HUES48 (cell line): ENCODE measurements at regions not wholly inside any gene's neighbourhood (a gene's known extent, or its start where the extent isn't known, plus 50 kb on each side); places are given as distances from the start of the nearest gene placed in this dataset.

Experiments used
- H3K27ac ChIP-seq: one replicate; pipeline ENCODE4 v1.7.0; 2013; ENCODE audit warnings: low read depth, low read length, inconsistent platforms
- H3K27me3 ChIP-seq: 2 replicates; pipeline ENCODE4 v1.6.1; 2013; ENCODE audit warnings: mild to moderate bottlenecking, low read length; ENCODE audit not compliant: control insufficient read depth, insufficient read depth
- H3K36me3 ChIP-seq: 2 replicates; pipeline ENCODE4 v1.6.1; 2013; ENCODE audit warnings: low read length; ENCODE audit not compliant: control insufficient read depth, insufficient read depth
- H3K4me1 ChIP-seq: 2 replicates; pipeline ENCODE4 v1.6.1; 2013; ENCODE audit warnings: mild to moderate bottlenecking, low read length; ENCODE audit not compliant: control insufficient read depth, insufficient read depth
- H3K4me3 ChIP-seq: 2 replicates; pipeline ENCODE4 v1.5.1; 2013; ENCODE audit warnings: mild to moderate bottlenecking, low read depth, low read length
- H3K9ac ChIP-seq: 2 replicates; pipeline ENCODE4 v1.6.1; 2013; ENCODE audit warnings: mild to moderate bottlenecking, low read depth, low read length, moderate library complexity
- H3K9me3 ChIP-seq: 2 replicates; pipeline ENCODE4 v1.6.1; 2013; ENCODE audit warnings: low read length; ENCODE audit not compliant: control insufficient read depth, insufficient read depth

DNA sequence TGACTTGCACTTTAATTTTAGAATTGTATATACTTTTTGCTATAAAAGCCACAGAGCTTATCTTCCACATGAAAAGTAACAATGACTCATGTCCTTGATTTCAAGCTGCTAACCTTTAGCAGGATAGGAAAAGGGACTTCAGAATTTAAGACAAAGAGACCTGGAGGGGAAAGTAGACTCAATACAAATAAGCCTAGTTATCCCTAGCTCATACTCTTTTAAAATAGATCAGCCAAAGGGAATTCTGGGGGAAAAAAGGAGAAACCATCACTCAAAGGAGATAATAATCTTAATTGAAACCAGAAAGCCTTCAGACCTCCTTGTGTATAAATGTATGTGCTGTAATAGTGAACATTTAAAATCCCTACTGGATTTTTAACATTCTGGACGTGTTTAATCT lies 930.3 kb downstream of the NTRK3 start:
- Histone ChIP-seq H3K27ac (no peak overlapping the region), H3K9me3 (no peaks in the 10 kb centered on the region), H3K27me3 (no peaks in the 10 kb centered on the region), H3K4me1 (no peaks in the 10 kb centered on the region), H3K9ac (no peak overlapping the region), H3K36me3 (no peaks in the 10 kb centered on the region), H3K4me3 (no peak overlapping the region)

DNA sequence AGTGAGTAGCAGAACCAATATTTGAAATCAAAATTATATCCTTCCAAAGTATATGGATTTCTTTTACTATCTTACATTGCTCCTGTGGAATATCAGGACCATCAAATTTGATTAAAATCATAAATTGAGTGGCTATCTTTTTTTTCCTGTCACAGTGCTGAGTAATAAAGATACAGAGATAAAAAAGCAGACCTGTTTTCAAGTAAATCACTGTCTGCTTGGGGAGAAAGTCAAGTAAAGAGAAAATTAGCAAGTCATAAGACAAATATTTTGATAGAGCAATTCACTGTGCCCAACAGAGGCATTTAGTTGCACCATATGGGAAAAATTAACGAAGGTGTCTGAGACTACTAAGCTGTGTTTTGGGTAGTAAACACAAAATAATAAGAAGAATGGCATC lies 933.7 kb downstream of the NTRK3 start:
- H3K27me3 ChIP-seq: no peaks in the 10 kb centered on the region
- H3K9ac ChIP-seq: no peak overlapping the region
- H3K4me1 ChIP-seq: 0 out of 2 replicates have a peak, but pooled peaks cover 3% of the 10 kb centered on the region
- H3K36me3 ChIP-seq: no peaks in the 10 kb centered on the region
- H3K9me3 ChIP-seq: no peaks in the 10 kb centered on the region
- H3K4me3 ChIP-seq: no peak overlapping the region
- H3K27ac ChIP-seq: no peak overlapping the region

DNA sequence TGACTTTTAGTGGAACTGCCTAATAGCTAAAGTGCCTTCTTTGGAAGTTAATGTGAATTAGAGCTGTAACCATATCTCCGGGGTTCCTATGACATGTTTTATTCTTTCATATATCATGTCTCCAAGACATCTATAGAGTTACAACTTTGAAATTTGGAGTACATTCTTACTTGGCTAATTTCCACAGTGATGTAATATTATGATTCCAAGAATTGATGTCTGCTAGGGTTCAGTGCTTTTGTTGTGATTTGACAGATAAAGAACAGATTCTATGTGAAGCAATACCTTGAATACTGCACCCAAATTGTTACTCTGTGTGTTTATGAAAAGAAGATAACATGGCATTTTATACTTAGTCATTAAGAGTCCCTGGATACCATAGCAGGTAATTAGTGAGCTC lies 934.3 kb downstream of the NTRK3 start:
- H3K4me1 ChIP-seq: 0 out of 2 replicates have a peak, but pooled peaks cover 7% of the 10 kb centered on the region
- H3K9ac ChIP-seq: no peak overlapping the region

DNA sequence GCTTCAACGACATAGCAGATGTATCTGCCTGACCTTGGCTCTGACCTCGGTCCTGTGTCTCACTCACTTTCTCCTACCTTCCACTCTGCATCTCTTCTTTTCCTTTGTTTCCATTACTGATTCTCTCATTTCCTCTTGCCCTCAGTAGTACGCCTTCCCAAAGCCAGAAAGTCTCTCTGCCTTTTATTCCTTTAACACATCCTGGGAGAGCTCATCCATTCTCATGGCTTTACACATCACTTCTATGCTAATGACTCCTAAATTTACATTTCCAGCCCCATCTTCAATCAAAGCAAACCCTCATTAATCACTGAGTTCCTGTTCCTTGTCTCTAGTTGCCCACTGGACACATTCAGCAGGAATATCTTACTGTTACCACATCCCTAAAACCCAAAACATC lies 938.6 kb downstream of the NTRK3 start:
- no peaks in the 10 kb centered on the region for H3K9me3 ChIP-seq
- H3K27me3 ChIP-seq: no peaks in the 10 kb centered on the region
- 0 out of 2 replicates have a peak, but pooled peaks cover 7% of the 10 kb centered on the region for H3K4me1 ChIP-seq
- no peak overlapping the region for H3K4me3 ChIP-seq
- no peaks in the 10 kb centered on the region for H3K36me3 ChIP-seq
- H3K9ac ChIP-seq: no peak overlapping the region
- H3K27ac ChIP-seq: no peak overlapping the region

More for the DNA sequence above, 934.3 kb downstream of the NTRK3 start:
- no peaks in the 10 kb centered on the region for H3K9me3 ChIP-seq
- no peaks in the 10 kb centered on the region for H3K27me3 ChIP-seq
- H3K36me3 ChIP-seq: no peaks in the 10 kb centered on the region
- H3K27ac ChIP-seq: no peak overlapping the region
- no peak overlapping the region for H3K4me3 ChIP-seq

DNA sequence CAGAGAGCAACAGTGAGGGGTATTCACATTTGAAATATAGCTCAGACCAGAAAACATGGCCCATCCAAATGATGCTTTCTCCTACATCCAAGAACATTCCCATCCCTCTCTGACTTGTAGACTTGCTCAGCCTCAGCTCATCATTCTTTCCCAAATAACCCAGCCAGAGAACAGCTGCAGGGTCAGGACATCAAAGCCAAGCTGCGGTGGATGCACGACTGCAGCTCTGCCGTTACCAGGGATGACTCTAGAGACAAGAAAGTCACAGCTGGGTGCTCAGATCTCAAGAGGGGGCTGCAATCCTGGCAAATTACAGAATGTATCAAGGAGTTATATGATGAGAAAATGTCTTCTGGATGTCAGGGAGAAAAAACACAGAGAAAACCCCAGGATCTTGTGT lies 944.3 kb downstream of the NTRK3 start:
- H3K9ac ChIP-seq: no peak overlapping the region
- no peaks in the 10 kb centered on the region for H3K4me1 ChIP-seq
- no peak overlapping the region for H3K27ac ChIP-seq
- H3K27me3 ChIP-seq: no peaks in the 10 kb centered on the region
- H3K4me3 ChIP-seq: no peak overlapping the region
- H3K9me3 ChIP-seq: no peaks in the 10 kb centered on the region
- no peaks in the 10 kb centered on the region for H3K36me3 ChIP-seq

DNA sequence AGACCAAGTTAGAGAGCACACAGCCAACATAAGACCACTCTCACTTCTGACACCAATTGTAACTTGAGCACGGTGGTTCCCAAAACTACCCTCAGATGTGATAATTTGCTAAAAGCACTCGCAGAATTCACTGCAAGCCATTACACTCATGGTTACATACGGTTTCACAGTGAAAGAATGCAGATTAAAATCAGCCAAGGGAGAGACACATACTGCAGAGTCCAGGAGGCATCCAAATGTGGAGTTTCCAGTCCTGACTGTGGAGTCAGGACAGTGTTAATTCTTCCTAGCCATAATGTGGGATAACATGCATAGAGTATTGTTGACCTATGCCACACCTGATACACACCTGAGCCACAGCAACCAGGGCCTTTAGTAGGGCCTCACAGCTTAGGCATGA lies 956.4 kb downstream of the NTRK3 start:
- H3K9me3 ChIP-seq: no peaks in the 10 kb centered on the region
- no peaks in the 10 kb centered on the region for H3K27me3 ChIP-seq
- H3K36me3 ChIP-seq: no peaks in the 10 kb centered on the region
- H3K9ac ChIP-seq: no peak overlapping the region
- H3K4me1 ChIP-seq: no peaks in the 10 kb centered on the region
- H3K4me3 ChIP-seq: no peak overlapping the region
- H3K27ac ChIP-seq: no peak overlapping the region

DNA sequence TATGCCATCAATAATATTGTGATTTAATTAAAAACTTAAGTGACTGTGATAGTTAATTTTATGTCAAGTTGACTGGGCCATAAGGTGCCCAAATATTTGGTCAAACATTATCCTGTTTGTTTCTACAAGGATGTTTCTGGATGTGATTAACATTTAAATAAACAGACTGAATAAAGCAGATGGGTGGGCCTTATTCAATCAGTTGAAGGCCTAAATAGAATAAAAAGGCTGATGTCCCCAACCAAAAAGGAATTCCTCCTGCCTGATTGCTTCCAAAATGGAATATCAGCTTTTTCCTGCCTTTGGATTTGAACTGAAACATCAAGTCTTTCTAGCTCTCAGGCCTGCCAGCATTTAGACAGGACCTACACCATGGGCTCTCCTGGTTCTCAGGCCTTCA lies 961.7 kb downstream of the NTRK3 start:
- H3K4me3 ChIP-seq: no peak overlapping the region
- no peak overlapping the region for H3K27ac ChIP-seq
- no peaks in the 10 kb centered on the region for H3K27me3 ChIP-seq
- H3K9me3 ChIP-seq: no peaks in the 10 kb centered on the region; the same call in 1 of the 2 replicates
- no peaks in the 10 kb centered on the region for H3K4me1 ChIP-seq
- H3K9ac ChIP-seq: no peak overlapping the region
- H3K36me3 ChIP-seq: no peaks in the 10 kb centered on the region

DNA sequence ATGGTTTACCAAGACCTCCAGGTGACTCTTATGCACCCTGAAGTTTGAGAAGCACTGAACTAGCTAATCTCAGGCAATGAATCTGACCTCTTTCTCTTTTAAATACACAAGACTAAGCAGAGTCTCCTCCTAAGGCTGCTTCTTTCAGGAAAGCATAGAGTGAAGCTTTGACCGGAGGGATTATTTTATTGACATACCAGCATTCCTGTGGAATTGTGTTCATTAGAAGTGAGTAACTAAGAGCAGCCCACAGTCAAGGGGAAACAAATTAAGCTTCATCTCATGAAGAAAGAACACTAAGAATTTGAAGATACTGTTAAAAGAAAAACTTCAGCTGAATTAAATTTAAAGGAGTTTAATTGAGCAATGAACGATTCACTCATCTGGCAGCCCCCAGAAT lies 963.5 kb downstream of the NTRK3 start:
- H3K27me3 ChIP-seq: no peaks in the 10 kb centered on the region
- H3K27ac ChIP-seq: no peak overlapping the region
- H3K4me1 ChIP-seq: no peaks in the 10 kb centered on the region
- no peaks in the 10 kb centered on the region; the same call in 1 of the 2 replicates for H3K9me3 ChIP-seq
- H3K9ac ChIP-seq: no peak overlapping the region
- no peaks in the 10 kb centered on the region for H3K36me3 ChIP-seq
- no peak overlapping the region for H3K4me3 ChIP-seq

DNA sequence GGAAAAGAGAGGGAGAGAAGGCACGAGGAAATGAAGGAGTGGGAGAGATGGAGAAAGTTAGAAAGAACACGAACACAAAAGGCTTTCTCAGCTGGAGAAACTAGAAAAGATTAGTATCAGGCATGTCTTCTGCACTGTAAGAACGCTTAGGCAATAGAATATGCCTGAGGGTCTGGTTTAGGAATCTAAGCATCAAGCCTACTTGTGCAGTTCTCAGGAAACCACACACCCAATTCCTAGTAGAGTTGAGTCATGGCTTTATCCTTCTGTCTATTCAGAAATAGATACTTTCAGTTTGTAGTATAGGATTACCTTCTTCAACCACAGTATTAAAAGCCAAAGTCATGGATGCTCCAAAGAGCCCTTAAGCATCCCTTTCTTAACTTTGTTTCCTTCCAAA lies 969.4 kb downstream of the NTRK3 start:
- Histone ChIP-seq H3K27me3 (no peaks in the 10 kb centered on the region), H3K4me3 (no peak overlapping the region), H3K9ac (no peak overlapping the region), H3K36me3 (no peaks in the 10 kb centered on the region), H3K9me3 (no peaks in the 10 kb centered on the region; the same call in 1 of the 2 replicates), H3K27ac (no peak overlapping the region), H3K4me1 (no peaks in the 10 kb centered on the region)

DNA sequence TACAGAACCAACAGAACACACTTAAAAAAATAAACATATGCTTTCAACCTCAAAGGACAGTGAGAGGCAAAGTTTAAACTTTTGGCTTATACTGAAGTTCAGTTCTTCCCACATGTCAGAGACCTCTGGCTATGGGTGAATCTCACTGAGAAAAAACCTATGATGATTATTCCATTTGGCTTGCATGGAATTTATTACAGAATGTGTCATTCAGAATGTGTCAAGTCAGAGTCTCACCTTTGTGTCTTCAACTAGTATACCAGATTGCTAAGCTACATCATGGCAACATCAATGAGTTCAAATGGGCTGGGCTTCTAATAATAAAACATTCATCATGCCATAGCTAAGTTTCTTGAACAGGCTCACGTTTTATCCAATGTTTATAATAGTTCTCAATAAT lies 987.0 kb downstream of the NTRK3 start:
- Histone ChIP-seq H3K9me3 (0 out of 2 replicates have a peak, but pooled peaks cover 8% of the 10 kb centered on the region), H3K36me3 (no peaks in the 10 kb centered on the region), H3K4me3 (no peak overlapping the region), H3K9ac (no peak overlapping the region), H3K27me3 (no peaks in the 10 kb centered on the region), H3K27ac (no peak overlapping the region), H3K4me1 (peaks cover 9% of the 10 kb centered on the region)

DNA sequence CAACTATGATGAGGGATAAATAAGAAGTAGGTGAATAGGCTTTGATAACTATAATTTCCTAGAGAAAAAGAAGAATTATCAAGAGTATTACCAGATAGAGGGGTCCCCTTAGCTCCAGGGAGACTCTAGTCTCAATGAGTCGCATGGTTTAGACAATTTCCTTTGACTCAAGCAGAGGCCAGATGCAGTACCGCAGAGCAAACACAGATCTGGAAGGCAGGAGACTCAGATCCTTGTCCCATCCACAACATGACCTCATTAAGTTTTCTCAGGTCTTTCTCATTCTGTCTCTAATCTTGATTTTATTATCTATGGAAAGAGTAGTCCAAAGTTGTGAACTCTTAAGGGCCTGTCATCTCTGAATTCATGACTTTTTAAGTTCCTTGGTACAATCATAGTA lies 987.9 kb downstream of the NTRK3 start:
- Histone ChIP-seq H3K9ac (no peak overlapping the region), H3K4me1 (peaks cover 18% of the 10 kb centered on the region), H3K27ac (no peak overlapping the region), H3K9me3 (0 out of 2 replicates have a peak, but pooled peaks cover 3% of the 10 kb centered on the region), H3K27me3 (no peaks in the 10 kb centered on the region), H3K4me3 (no peak overlapping the region), H3K36me3 (no peaks in the 10 kb centered on the region)

DNA sequence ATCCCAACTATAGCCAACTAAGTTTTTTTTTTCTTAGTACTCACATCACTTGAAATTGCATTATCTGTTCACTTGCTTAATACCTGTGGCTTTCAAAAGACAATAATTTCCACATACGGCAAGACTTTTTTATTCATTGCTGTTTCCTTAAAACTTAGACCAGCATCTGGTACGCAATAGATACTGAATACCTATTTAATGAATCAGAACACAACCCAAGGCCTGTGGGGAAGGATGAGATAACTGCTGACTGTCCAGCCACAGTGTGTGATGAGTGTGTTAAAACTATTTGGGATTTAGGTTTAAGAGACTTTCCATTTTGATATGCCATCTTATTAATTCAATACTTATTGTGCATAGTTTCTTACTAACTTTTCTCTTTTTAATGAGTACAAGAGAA lies 988.7 kb downstream of the NTRK3 start:
- H3K4me3 ChIP-seq: no peak overlapping the region
- no peaks in the 10 kb centered on the region for H3K36me3 ChIP-seq
- no peak overlapping the region for H3K27ac ChIP-seq
- no peaks in the 10 kb centered on the region for H3K27me3 ChIP-seq
- no peak overlapping the region for H3K9ac ChIP-seq
- H3K4me1 ChIP-seq: peaks cover 18% of the 10 kb centered on the region
- H3K9me3 ChIP-seq: no peaks in the 10 kb centered on the region
